Lower leg skin (tissue), 4 donors: ENCODE measurements at regions not wholly inside any gene's neighbourhood (a gene's known extent, or its start where the extent isn't known, plus 50 kb on each side); places are given as distances from the start of the nearest gene placed in this dataset.

Source experiments
- DNase-seq, 2 donors: peaks; one replicate each; pipeline ENCODE4 v3.0.0-alpha.2; 2019; ENCODE audit warnings: low spot score in 2 of 2
- H3K4me3 ChIP-seq: fragments of 200-600 bp; sonication (generic); 2 replicates; pipeline ENCODE4 v1.5.1; 2017; ENCODE audit warnings: mild to moderate bottlenecking, low read depth; ENCODE audit not compliant: poor library complexity, severe bottlenecking
- POLR2A ChIP-seq, 2 donors: fragments of 450-650 bp; IDR thresholded peaks; one replicate each; pipeline ENCODE4 v1.6.1; 2016 to 2017; ENCODE audit warnings: antibody characterized with exemption in 2 of 2, mild to moderate bottlenecking in 1 of 2, moderate library complexity in 1 of 2
- WGBS, 2 donors: methylation state at CpG; one replicate each; pipeline ENCODE4 v1.1.5; 2018; 5-methylcytosine and 5-hydroxymethylcytosine counted together
- intact Hi-C: fragments of 100-400 bp; cut with DNase I; formaldehyde crosslinking; loops from one replicate; pipeline ENCODE4 v1.15.0; 2023; ENCODE audit warnings: low total_unique reads
- TF ChIP-seq, protein P1 (sequence below), 3 donors: fragments of 450-650 bp; IDR thresholded peaks; one replicate each; pipeline ENCODE4 v1.5.1; 2016; ENCODE audit warnings: antibody characterized with exemption in 3 of 3, mild to moderate bottlenecking in 3 of 3, moderate library complexity in 2 of 3

DNA sequence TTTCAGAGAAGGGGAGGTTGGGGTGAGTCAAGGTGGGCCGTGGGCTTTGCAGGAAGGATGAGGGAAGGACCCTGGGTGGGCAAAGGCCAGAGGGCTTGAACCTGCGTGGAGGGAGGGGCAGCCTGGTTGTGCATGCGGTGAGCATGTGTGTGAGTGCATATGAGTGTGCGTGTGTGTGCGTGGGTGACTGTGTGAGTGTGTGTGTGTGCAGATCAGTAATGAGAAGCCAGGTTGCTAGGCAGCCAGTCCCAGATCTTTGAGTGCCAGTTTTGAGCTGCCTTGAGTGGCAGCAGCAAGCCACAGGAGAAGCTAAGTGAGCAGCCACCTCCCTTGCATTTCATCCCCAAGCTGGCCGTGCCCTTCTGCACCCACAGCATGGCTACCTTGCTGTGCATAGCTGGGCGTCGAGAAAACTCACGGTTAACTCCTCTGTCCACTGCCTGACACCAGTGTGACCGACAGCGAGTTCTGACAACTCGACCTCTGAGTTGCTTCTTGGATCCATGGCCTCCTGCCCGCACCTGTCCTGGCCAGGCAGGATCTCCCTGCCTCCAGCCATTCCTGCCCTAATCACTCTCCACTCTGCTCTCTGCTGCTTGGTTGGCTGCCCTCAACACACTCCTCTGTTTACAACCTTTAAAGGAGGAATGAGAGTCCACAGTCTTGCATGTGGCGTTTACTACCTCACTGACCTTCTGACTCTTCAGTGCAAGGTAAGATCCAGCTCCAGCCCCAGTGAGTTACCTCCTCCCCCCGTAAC lies 775.4 kb downstream of the TYW1 start:
- intact Hi-C loops, result no loop called here
- TF ChIP-seq POLR2A (IDR thresholded peaks at IDR 0.05), result no peak
- TF ChIP-seq, protein P1, sequence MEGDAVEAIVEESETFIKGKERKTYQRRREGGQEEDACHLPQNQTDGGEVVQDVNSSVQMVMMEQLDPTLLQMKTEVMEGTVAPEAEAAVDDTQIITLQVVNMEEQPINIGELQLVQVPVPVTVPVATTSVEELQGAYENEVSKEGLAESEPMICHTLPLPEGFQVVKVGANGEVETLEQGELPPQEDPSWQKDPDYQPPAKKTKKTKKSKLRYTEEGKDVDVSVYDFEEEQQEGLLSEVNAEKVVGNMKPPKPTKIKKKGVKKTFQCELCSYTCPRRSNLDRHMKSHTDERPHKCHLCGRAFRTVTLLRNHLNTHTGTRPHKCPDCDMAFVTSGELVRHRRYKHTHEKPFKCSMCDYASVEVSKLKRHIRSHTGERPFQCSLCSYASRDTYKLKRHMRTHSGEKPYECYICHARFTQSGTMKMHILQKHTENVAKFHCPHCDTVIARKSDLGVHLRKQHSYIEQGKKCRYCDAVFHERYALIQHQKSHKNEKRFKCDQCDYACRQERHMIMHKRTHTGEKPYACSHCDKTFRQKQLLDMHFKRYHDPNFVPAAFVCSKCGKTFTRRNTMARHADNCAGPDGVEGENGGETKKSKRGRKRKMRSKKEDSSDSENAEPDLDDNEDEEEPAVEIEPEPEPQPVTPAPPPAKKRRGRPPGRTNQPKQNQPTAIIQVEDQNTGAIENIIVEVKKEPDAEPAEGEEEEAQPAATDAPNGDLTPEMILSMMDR (IDR thresholded peaks at IDR 0.05), result no peak
- no peak overlapping the region for H3K4me3 ChIP-seq
- WGBS, 2 donors, result 75 to 82% methylated on average over 15 of the region's 15 CpGs
- no peak for DNase-seq

DNA sequence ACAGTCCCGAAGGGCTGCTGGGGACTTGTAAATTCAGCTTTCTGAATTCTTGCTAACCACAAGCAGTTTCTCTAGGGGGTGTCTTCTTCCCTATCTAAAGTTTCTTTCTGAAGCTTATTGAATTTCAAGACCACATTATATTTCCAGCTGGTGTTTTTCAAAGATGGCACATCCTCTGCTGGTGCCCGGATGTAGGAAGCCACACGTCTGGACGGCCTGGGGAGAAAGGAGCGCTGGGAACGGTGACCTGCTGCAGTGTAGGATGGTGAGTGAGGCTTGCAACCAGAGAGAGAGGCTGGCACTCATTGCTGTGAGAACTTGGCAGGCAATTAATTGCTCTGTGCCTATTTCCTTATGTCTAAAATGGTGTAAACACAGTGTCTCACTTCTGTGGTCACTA lies 776.4 kb downstream of the TYW1 start:
- 68 to 69% methylated on average over 6 of the region's 6 CpGs for WGBS, 2 donors
- intact Hi-C loops, result no loop called here
- DNase-seq, result no peak
- no peak for TF ChIP-seq POLR2A (IDR thresholded peaks at IDR 0.05)
- TF ChIP-seq, protein P1 (IDR thresholded peaks at IDR 0.05), result no peak
- H3K4me3 ChIP-seq, result no peak overlapping the region

DNA sequence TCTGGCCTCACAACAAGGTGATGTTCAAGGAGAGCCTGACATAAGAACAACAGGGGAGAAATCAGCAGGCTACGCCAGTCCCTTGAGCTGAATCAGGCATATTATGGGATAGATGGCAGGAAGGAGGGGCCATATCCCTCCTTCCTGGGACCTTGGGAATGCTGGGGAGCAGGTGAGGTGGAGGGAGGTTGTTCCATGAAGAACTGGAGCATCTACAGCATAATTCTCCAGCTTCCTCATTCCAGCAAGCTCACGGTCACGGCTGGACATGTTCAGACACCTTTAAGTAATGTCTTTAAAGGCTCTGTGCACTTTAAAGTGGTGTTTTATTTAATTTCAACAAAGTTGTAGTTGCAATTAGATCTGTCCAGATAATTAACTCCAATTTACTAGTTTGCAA lies 780.5 kb downstream of the TYW1 start:
- no peak for DNase-seq
- TF ChIP-seq, protein P1 (IDR thresholded peaks at IDR 0.05), result no peak
- no peak for TF ChIP-seq POLR2A (IDR thresholded peaks at IDR 0.05)
- intact Hi-C loops, result no loop called here
- no peak overlapping the region for H3K4me3 ChIP-seq
- WGBS, 2 donors, result 56 to 61% methylated on average over 3 of the region's 3 CpGs

DNA sequence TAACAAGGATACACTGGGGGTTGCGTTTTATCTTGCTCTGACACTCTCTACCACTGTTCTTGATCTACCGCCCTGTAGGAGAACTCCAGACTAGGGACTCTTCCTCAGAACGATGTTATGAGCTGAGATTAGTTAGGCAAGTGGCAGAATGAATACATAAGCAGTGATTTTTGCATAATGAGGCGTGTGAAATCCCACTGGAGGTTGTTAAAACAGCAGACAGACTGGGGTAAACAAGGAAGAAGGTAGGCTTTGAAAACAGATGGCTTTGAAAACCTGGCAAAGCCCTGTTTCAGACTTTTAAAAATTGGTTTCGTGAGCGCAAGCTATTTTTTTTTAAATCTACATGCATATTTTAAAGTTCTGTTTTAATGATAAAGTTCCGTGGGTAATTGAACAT lies 785.2 kb downstream of the TYW1 start:
- WGBS, 2 donors, result 83 to 84% methylated on average over 7 of the region's 7 CpGs
- no peak overlapping the region for H3K4me3 ChIP-seq
- TF ChIP-seq, protein P1 (IDR thresholded peaks at IDR 0.05), result no peak
- TF ChIP-seq POLR2A (IDR thresholded peaks at IDR 0.05), result no peak
- DNase-seq, result no peak
- intact Hi-C loops, result no loop called here

DNA sequence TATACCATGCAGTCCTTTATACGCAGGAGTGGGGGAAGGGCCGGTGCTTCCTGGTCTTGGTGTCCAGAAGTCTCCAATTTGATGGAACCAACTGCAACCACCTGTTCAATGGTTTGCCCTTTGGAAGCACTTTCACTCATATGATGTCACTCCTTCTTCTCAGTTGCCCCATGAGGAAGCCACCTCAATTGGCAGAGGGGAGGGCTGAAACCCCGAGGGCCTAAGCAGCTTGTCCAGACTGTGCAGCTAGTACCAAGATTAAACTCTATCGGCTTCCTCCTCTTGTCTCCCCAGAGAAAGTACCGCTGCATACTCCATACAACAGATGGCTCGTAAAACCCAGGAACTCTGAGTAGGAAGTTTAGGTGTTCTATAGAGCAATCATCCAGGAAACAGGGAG lies 789.4 kb downstream of the TYW1 start:
- intact Hi-C loops, result no loop called here
- no peak overlapping the region for H3K4me3 ChIP-seq
- 90 to 97% methylated on average over 6 of the region's 6 CpGs for WGBS, 2 donors
- TF ChIP-seq, protein P1 (IDR thresholded peaks at IDR 0.05), result no peak
- no peak for TF ChIP-seq POLR2A (IDR thresholded peaks at IDR 0.05)
- DNase-seq, result no peak

DNA sequence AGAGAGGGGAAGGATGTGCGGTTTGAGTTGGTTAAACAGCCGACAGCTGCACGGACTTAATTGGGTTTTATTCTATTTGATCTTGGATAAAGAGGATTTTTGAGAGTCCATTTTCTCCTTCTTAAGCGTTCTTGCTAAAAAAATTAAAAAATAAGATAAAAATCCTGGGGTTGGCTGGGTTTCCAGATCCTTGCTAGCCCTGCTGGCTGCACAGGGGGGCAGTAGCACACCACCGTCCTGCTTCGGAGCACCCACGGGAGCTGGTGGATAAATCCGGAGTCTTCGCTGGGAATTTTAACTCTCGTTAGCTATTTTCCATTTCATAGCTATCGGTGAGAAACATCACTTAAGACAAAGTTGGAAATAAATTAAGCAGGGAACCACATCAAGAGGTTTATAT lies 792.0 kb downstream of the TYW1 start:
- intact Hi-C loops, result no loop called here
- H3K4me3 ChIP-seq, result no peak overlapping the region
- TF ChIP-seq, protein P1 (IDR thresholded peaks at IDR 0.05), result no peak
- 36 to 52% methylated on average over 11 of the region's 11 CpGs for WGBS, 2 donors
- DNase-seq, result no peak
